Ishikawa (cell line): ENCODE measurements at regions not wholly inside any gene's neighbourhood (a gene's known extent, or its start where the extent isn't known, plus 50 kb on each side); places are given as distances from the start of the nearest gene placed in this dataset.

Experiments used
- CEBPB ChIP-seq: IDR thresholded peaks from 2 replicates; pipeline ENCODE4 v1.6.1; 2012
- TEAD4 ChIP-seq: IDR thresholded peaks from 2 replicates; pipeline ENCODE4 v1.6.1; 2012

- TF ChIP-seq CEBPB (no peak), TEAD4 (no peak)
Measured at GRCh38 chr7:115758025-115758424, 272.5 kb downstream of the TFEC start.
